SW480 (cell line): ENCODE measurements at regions not wholly inside any gene's neighbourhood (a gene's known extent, or its start where the extent isn't known, plus 50 kb on each side); places are given as distances from the start of the nearest gene placed in this dataset.

Experiments used
- DNase-seq: peaks from one replicate; pipeline ENCODE4 v3.0.0-alpha.2; 2016; ENCODE audit warnings: low spot score

DNA sequence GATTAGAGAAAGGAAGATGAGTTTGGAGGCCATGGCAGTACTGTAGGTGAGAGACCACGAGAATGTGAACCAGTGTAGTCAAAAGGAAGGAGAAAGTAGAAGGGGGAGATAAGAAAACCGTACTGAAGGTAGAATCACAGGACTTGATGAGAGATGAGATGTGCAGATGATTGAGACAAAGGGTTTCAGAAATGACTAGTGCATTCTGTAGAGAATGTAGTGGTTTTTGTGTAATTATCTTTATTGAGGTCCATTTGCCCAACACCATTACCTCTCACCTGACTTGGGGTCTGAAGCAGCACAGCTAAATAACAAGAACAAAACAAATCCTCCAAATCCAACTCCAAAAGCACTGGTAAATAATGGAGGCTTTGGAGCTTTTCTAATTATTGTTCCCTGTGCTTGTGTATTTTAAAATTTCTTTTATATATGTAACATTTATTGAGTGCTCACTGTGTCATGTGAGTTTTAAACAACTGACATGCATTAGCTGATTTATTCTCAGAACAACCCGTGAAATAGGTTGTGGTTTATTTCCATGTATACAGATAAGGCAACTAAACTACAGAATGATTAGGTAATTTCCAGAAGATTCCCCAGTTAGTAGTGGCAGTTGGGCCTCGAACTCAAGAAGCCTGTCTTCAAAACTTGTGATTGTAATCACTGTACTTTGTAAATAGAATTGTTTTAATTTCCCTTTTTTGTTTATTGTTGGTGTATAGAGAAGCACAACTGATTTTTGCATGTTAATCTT is 390.0 kb downstream of the AEBP2 start:
- no peak for DNase-seq

GRCh38 chr12:19830446-19830845 is 391.2 kb downstream of the AEBP2 start:
- no peak for DNase-seq

DNA sequence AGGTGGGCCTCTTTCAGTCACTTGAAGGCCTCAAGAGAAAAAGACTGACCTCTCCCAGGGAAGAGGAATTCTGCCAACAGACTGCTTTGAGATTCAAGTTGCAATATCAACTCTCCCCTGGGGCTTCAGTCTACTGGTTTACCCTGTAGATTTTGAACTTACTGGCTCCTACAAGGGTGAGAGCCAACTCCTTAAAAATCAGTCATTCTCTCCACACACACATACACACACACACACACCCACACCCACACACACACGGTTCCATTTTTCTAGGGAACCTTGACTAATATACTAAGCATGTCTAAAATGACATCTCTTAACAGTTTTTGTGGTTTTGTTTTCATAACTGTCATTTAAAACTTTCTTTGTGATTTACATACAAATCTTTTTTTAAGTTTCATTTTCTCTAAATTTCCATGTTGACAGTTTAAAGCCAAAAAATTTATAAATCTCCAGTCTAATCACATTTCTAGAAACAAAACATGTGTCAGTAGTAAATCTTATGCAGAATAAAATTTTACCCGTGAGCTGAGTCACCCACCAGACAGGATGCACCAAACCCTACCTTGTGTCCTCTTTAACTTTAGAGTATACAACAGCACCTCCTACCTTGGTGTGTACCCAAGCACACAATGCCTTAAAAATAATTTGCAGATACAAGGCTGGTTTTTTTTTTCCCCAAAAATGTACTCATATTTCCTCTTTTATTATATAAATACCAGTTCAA is 394.6 kb downstream of the AEBP2 start:
- no peak for DNase-seq

DNA sequence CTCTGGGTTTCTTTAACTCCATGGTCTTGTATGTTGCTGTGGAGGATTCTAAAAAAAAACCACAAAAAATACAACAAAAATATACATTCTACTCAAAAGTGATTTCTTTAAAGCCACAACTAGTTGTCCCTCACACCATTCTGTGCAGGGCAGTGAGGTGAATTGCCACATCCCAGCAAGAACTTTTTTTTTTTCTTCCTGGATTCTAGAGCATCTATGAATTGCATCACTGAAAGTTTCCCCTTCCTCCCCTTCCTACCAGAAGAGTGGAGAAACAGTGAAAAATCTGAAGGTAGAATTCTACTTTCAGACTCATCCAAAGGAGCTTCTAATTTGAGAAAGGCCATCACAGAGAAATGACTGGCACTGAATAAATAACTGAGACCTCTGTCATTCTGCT is 395.3 kb downstream of the AEBP2 start:
- DNase-seq, result no peak

DNA sequence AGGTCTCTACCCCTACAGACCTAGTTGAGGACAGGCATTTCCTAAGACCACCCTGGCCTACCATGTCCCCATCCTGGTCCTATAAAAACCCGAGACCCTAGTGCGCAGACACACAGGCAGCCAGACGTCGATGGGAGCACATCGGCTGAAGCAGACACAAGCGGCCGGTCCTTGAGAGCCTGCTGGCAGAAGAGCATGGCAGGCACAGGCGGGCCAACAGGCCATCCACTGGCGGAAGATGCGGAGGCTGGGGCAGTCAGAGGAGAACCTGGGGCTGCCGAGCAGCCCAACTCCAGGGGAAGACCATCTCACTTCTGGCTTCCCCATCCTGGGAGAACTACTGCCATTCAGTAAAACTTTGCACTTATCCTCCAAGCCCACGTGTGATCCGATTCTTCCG is 396.8 kb downstream of the AEBP2 start:
- no peak for DNase-seq

- DNase-seq, result no peak
Measured at GRCh38 chr12:19836456-19836855, 397.2 kb downstream of the AEBP2 start.

GRCh38 chr12:19837543-19837942 is 398.3 kb downstream of the AEBP2 start:
- no peak for DNase-seq

GRCh38 chr12:19841451-19841850 is 402.2 kb downstream of the AEBP2 start:
- DNase-seq, result no peak

GRCh38 chr12:19842116-19842515 is 402.8 kb downstream of the AEBP2 start:
- no peak for DNase-seq

- no peak for DNase-seq
Measured at GRCh38 chr12:19844224-19844623, 404.9 kb downstream of the AEBP2 start.

DNA sequence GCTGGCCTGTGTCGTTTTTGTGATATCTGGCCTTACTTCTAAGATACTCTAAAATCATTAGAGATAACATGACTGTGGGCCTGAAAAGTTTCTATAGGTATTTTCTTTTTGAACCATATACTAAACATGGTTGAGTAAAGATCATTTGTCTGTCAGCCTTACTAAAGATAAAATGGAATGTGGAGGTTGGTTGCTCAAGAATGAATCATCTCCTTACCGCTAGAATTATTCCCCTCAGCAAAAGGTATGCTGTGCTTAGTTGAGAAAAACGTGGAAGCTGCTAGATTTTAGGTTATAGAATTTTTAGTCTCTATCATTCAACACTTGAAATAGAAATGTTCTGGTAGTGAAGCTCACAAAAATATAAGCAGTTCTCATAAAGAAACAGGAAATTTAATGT is 407.3 kb downstream of the AEBP2 start:
- no peak for DNase-seq

DNA sequence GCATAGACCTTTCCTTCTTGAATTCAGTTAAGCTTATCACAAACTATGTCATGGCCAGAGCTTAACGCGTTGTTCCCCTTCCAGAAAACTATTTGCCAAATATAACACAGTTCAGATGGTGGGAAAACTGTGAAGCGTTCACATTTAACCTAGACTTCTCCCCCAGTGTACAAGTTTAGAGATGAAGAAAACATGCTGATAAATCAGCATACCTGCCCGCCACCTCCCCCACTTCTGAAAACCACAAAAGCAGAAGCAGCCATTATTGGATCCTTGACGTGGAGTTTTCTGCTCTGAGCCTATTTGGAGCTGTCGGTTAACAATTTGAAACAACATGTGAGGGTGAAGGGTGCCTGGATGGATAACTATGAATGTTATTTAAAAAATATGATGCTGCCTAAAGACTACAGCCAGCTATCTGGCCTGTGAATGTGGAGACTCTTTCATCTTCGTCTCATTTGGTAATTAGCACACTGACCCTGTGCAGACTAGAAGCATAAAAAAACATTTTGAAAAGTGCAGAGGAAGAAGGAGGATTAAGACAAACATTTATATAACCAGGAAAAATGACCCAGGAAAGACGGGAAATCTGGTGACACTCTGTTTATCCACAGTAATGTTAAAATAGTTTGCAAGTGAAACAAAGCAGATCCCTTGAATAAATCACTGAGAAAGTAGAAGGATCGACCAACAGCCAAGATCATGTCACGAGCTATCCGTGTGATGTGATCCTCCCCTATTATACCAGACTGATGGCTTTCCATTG is 408.2 kb downstream of the AEBP2 start:
- DNase-seq, result no peak

- DNase-seq, result no peak
Measured at GRCh38 chr12:19848421-19848820, 409.1 kb downstream of the AEBP2 start.

DNA sequence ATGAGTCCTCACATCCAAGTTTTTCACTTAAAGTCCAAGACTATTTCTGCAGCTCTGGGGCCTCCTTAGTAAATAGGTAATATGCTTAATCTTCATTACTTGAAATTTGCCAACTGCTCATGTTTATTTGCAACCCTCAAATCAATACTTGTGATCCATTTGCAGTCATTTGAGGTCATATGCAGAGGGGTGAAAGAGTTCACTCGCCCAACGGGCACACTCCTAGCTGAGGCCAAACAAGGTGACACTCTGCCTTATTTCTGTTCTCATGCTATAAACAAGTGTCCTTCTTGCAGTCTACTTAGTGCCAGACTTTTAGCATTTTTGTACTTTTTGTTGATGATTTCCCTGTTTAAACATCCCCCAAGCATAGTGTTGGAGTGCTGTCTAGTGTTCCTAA is 409.9 kb downstream of the AEBP2 start:
- DNase-seq, result no peak

GRCh38 chr12:19850346-19851065 is 411.2 kb downstream of the AEBP2 start:
- DNase-seq, result no peak

DNA sequence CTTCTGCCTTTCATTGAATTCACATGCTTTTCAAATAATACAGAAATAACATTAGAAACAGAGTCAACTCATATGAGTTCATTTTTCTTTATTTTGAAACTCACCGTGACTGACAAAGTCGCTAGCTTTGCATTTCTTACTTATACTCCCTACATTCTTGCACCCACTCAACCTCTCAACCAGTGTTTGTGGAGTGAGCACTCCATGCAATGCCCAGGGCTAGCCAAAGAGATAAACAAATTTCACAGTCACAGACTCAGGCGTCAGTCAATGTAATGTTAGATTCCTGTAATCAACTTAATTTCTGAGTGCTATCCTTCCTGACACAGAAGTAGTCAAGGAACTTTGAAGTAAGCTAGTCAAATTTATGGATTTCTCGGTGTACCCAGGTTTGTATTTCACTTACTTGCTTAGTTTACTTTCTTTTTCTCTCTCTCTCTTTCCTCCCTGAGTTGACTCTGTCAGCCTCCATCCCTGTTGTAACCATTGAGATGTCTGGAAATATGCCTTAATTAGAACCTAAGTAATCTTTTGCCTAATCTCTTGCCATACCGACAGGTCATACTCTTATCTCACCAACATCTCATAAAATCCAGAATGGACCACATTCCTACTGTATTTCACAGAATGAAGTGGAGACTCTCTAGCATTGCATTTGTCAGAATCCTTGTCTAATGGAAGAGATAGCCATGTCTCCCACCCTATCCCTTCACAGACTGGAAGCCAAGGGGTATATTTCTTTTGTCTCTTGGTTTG is 413.0 kb downstream of the AEBP2 start:
- no peak for DNase-seq

- DNase-seq, result no peak
Measured at GRCh38 chr12:19855851-19856250, 416.6 kb downstream of the AEBP2 start.

GRCh38 chr12:19856389-19856788 is 417.1 kb downstream of the AEBP2 start:
- no peak for DNase-seq

DNA sequence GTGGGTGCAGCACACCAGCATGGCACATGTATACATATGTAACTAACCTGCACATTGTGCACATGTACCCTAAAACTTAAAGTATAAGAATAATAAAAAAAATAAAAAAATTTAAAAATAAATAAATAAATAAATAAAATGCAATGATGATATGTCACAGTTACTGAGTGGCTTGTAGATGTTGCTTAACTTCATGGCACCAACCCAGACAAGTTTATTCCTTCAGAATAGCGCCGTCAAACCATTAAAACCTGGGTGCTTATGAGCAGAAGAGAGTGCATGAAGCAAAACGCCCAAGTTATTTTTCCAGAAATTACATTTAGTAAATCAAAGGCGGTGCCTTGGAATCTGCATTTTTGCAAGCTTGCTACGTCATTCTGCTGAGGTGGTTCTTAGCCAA is 417.9 kb downstream of the AEBP2 start:
- DNase-seq, result no peak

DNA sequence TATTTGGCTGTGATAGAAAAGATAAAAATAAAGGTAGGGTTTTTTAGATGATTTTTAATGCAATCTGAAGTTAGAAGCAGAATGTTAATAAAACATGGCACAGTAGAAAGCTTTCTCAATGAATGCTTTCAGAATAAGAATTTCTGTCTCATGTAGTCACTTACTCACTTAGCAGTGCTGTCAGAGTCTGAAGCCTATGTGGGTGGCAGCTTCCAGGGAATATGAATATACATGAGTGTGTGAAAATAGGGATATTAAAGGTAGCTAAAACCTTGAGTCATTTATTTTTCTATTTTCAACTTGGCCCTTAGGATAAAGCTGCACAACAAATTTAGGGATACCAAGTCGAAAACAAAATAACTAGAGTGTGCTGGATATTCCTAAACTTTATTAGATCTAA is 427.9 kb downstream of the AEBP2 start:
- no peak for DNase-seq

DNA sequence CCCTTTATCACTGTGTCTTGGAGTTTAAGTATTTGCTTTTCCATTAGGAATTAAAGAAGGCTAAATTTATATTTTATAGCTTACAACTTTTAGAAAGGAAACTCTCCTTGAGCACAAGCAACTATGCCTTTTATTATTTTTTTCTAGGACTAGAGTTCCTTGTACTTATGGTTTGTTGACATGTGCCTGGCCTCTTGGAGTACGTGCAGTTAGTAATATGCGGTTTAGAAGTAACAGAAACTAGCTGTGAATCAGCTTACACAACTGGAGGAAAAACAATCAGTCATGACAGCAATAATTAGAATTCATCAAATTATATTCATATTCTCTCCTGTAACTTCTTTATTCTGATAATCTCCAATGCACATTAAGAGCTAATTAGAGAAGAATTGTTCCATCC is 428.7 kb downstream of the AEBP2 start:
- DNase-seq, result no peak

DNA sequence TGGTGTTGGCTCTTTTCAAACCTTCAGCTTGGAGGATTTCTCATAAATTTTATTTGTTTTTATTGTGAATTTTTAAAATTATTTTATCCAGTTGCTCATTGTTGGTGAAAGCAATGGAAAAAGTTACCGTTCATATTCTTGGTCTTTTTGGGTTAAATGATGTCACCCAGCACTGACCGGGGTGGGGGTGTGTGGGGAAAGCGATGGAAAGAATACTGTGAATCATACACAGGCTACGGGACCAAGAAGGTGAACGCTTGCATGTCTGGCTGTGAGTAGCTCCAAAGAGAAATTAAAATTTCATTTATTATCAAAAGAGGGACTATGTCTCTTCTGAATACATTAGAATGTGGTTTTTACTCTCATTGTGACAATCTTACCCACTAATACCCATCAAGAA is 430.1 kb downstream of the AEBP2 start:
- DNase-seq, result no peak
